ENCODE measurements at regions not wholly inside any gene's neighbourhood (a gene's known extent, or its start where the extent isn't known, plus 50 kb on each side); places are given as distances from the start of the nearest gene placed in this dataset.

DNA sequence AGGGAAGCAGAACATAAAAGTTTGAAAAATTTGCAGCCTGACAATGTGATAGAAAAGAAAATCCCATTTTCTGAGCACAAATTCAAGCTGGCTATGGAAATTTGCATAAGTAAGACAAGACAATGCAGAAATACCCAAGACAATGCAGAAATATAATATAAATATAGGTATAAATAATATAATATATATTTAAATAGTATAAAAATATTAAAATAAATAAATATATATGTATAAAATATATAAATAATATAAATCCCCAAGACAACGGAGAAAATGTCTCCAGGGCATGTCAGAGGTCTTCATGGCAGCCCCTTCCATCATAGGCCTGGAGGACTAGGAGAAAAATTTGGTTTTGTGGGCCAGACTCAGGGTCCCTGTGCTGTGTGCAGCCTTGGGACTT lies 125.0 kb upstream of the AADAT start:
- H3K4me1 ChIP-seq (ENCODE audit: control insufficient read depth, extremely low read depth, insufficient read depth, low read length): no peaks in the 10 kb centered on the region
- dilution Hi-C loops (cut with MboI; ENCODE audit: extremely low pct_ligation_motif_present, low sequenced_read_pairs): no loop called here
- H3K9ac ChIP-seq (ENCODE audit: control insufficient read depth, extremely low read depth, insufficient read depth, low read length): no peak overlapping the region
- no peaks in the 10 kb centered on the region for H3K27me3 ChIP-seq (ENCODE audit: control insufficient read depth, extremely low read depth, insufficient read depth, low read length)
- no peaks in the 10 kb centered on the region for H3K79me2 ChIP-seq (ENCODE audit: control insufficient read depth, insufficient read depth, low read length)
- H3K9me1 ChIP-seq (ENCODE audit: control insufficient read depth, extremely low read depth, insufficient read depth, low read length): no peaks in the 10 kb centered on the region
- FAIRE-seq: no peak
- DNase-seq (ENCODE audit: low read depth, low spot score): no peak
- H3K36me3 ChIP-seq (ENCODE audit: control insufficient read depth in 2 of 2, extremely low read depth in 1 of 2, insufficient read depth in 2 of 2, low read length in 2 of 2): no peaks in the 10 kb centered on the region
- no peaks in the 10 kb centered on the region for H4K20me1 ChIP-seq (ENCODE audit: control insufficient read depth, extremely low read depth, insufficient read depth, low read length)
- no peak overlapping the region for H3K4me2 ChIP-seq (ENCODE audit: control insufficient read depth, extremely low read depth, insufficient read depth, low read depth, low read length)
- no peak for TF ChIP-seq EZH2 (IDR thresholded peaks at IDR 0.05; ENCODE audit: low read length)
- TF ChIP-seq, protein P1, sequence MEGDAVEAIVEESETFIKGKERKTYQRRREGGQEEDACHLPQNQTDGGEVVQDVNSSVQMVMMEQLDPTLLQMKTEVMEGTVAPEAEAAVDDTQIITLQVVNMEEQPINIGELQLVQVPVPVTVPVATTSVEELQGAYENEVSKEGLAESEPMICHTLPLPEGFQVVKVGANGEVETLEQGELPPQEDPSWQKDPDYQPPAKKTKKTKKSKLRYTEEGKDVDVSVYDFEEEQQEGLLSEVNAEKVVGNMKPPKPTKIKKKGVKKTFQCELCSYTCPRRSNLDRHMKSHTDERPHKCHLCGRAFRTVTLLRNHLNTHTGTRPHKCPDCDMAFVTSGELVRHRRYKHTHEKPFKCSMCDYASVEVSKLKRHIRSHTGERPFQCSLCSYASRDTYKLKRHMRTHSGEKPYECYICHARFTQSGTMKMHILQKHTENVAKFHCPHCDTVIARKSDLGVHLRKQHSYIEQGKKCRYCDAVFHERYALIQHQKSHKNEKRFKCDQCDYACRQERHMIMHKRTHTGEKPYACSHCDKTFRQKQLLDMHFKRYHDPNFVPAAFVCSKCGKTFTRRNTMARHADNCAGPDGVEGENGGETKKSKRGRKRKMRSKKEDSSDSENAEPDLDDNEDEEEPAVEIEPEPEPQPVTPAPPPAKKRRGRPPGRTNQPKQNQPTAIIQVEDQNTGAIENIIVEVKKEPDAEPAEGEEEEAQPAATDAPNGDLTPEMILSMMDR (optimal IDR thresholded peaks at IDR 0.05 in 1 of 3, IDR thresholded peaks at IDR 0.05 in 1 of 3, conservative IDR thresholded peaks at IDR 0.05 in 1 of 3; ENCODE audit: extremely low read depth in 1 of 3, insufficient read depth in 2 of 3, low read length in 3 of 3): no peak
- H3K4me3 ChIP-seq (ENCODE audit: control insufficient read depth in 2 of 3, extremely low read depth in 1 of 3, insufficient read depth in 2 of 3, low read depth in 1 of 3, low read length in 3 of 3): no peak overlapping the region
- H3K27ac ChIP-seq (ENCODE audit: control insufficient read depth, insufficient read depth, low read length): no peak overlapping the region
- H2AFZ ChIP-seq (ENCODE audit: control insufficient read depth, low read length): no peak overlapping the region
- peaks cover 2% of the 10 kb centered on the region for H3K9me3 ChIP-seq (ENCODE audit: control insufficient read depth, low read depth, low read length)

DNA sequence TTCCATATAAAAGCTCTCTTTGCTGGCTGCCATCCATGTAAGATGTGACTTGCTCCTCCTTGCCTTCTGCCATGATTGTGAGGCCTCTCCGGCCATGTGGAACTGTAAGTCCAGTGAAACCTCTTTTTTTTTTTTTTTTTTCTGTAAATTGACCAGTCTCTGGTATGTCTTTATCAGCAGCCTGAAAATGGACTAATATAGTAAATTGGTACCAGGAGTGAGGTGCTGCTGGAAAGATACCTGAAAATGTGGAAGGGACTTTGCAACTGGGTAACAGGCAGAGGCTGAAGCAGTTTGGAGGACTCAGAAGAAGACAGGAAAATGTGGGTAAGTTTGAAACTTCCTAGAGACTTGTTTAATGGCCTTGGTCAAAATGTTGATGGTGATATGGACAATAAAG lies 124.3 kb upstream of the AADAT start:
- dilution Hi-C loops (cut with MboI; ENCODE audit: extremely low pct_ligation_motif_present, low sequenced_read_pairs): no loop called here
- peaks cover 2% of the 10 kb centered on the region for H3K9me3 ChIP-seq (ENCODE audit: control insufficient read depth, low read depth, low read length)
- no peaks in the 10 kb centered on the region for H3K9me1 ChIP-seq (ENCODE audit: control insufficient read depth, extremely low read depth, insufficient read depth, low read length)
- no peak overlapping the region for H3K4me3 ChIP-seq (ENCODE audit: control insufficient read depth in 2 of 3, extremely low read depth in 1 of 3, insufficient read depth in 2 of 3, low read depth in 1 of 3, low read length in 3 of 3)
- DNase-seq (ENCODE audit: low read depth, low spot score) (no peak), FAIRE-seq (no peak)
- no peak overlapping the region for H3K4me2 ChIP-seq (ENCODE audit: control insufficient read depth, extremely low read depth, insufficient read depth, low read depth, low read length)
- H3K27me3 ChIP-seq (ENCODE audit: control insufficient read depth, extremely low read depth, insufficient read depth, low read length): no peaks in the 10 kb centered on the region
- H3K4me1 ChIP-seq (ENCODE audit: control insufficient read depth, extremely low read depth, insufficient read depth, low read length): no peaks in the 10 kb centered on the region
- no peak overlapping the region for H3K27ac ChIP-seq (ENCODE audit: control insufficient read depth, insufficient read depth, low read length)
- H2AFZ ChIP-seq (ENCODE audit: control insufficient read depth, low read length): no peak overlapping the region
- no peaks in the 10 kb centered on the region for H3K79me2 ChIP-seq (ENCODE audit: control insufficient read depth, insufficient read depth, low read length)
- no peak overlapping the region for H3K9ac ChIP-seq (ENCODE audit: control insufficient read depth, extremely low read depth, insufficient read depth, low read length)
- no peak for TF ChIP-seq EZH2 (IDR thresholded peaks at IDR 0.05; ENCODE audit: low read length)
- TF ChIP-seq, protein P1 (optimal IDR thresholded peaks at IDR 0.05 in 1 of 3, IDR thresholded peaks at IDR 0.05 in 1 of 3, conservative IDR thresholded peaks at IDR 0.05 in 1 of 3; ENCODE audit: extremely low read depth in 1 of 3, insufficient read depth in 2 of 3, low read length in 3 of 3): no peak
- H3K36me3 ChIP-seq (ENCODE audit: control insufficient read depth in 2 of 2, extremely low read depth in 1 of 2, insufficient read depth in 2 of 2, low read length in 2 of 2): no peaks in the 10 kb centered on the region
- H4K20me1 ChIP-seq (ENCODE audit: control insufficient read depth, extremely low read depth, insufficient read depth, low read length): no peaks in the 10 kb centered on the region
